Breast epithelium (tissue), 4 donors: ENCODE measurements at regions not wholly inside any gene's neighbourhood (a gene's known extent, or its start where the extent isn't known, plus 50 kb on each side); places are given as distances from the start of the nearest gene placed in this dataset.
"Not testable (repeated sequence)": the region's sequence is repeated elsewhere in the genome, so short reads cannot be mapped to it uniquely, and the experiment has no call there.

Source experiments
- DNase-seq, 2 donors: peaks; one replicate each; pipeline ENCODE4 v3.0.0-alpha.2; 2019; ENCODE audit warnings: low spot score in 2 of 2
- H3K27ac ChIP-seq, 2 donors: fragments of 200-600 bp; sonication (generic) in 1 of 2; one replicate each; pipeline ENCODE4 v1.5.1; 2016 to 2019; ENCODE audit warnings: mild to moderate bottlenecking in 1 of 2
- H3K27me3 ChIP-seq, 2 donors: fragments of 200-600 bp; sonication (generic) in 1 of 2; one replicate each; pipeline versions ENCODE4 v1.5.1 to v1.6.0; 2017 to 2019; ENCODE audit warnings: control low read depth in 1 of 2, mild to moderate bottlenecking in 1 of 2
- H3K36me3 ChIP-seq: fragments of 200-600 bp; one replicate; pipeline ENCODE4 v1.5.1; 2019
- H3K4me1 ChIP-seq, 2 donors: fragments of 200-600 bp; sonication (generic); one replicate each; pipeline ENCODE4 v1.5.1; 2016 to 2019; ENCODE audit warnings: control low read depth in 1 of 2
- H3K4me3 ChIP-seq, 3 donors: fragments of 200-600 bp; sonication (generic); 1 replicate in 2 of 3; 2 replicates in 1 of 3; pipeline ENCODE4 v1.5.1; 2016 to 2019; ENCODE audit warnings: mild to moderate bottlenecking in 3 of 3, moderate library complexity in 2 of 3
- H3K9me3 ChIP-seq, 2 donors: fragments of 200-600 bp; sonication (generic) in 1 of 2; one replicate each; pipeline ENCODE4 v1.5.1; 2016 to 2019; ENCODE audit warnings: control low read depth in 1 of 2
- CTCF ChIP-seq, 3 donors: fragments of 450-650 bp; IDR thresholded peaks; one replicate each; pipeline ENCODE4 v1.5.1; 2016 to 2017; ENCODE audit warnings: antibody characterized with exemption in 3 of 3, mild to moderate bottlenecking in 3 of 3, moderate library complexity in 3 of 3
- POLR2A ChIP-seq: fragments of 450-650 bp; IDR thresholded peaks from one replicate; pipeline ENCODE4 v1.6.1; 2016; ENCODE audit warnings: antibody characterized with exemption, mild to moderate bottlenecking, moderate library complexity
- POLR2AphosphoS5 ChIP-seq, 3 donors: sonication (generic); formaldehyde crosslinking; IDR thresholded peaks; one replicate each; pipeline ENCODE4 v1.6.1; 2017; ENCODE audit warnings: antibody characterized with exemption in 3 of 3
- intact Hi-C: fragments of 100-400 bp; cut with DNase I; formaldehyde crosslinking; loops from one replicate; pipeline ENCODE4 v1.15.1; 2023; ENCODE audit warnings: low total_unique reads

GRCh38 chr7:110317541-110318265 is 773.2 kb upstream of the LRRN3 start:
- H3K4me1 ChIP-seq = no peaks in the 10 kb centered on the region
- no peaks in the 10 kb centered on the region for H3K9me3 ChIP-seq
- DNase-seq = no peak
- TF ChIP-seq POLR2AphosphoS5 (IDR thresholded peaks at IDR 0.05) (no peak), CTCF (IDR thresholded peaks at IDR 0.05) (no peak), POLR2A (no peak)
- intact Hi-C loops = loop anchor here (2.0 kb wide), 1 partner anchor 75 kb away; no protein-coding TSS in a partner anchor
- no peak overlapping the region for H3K27ac ChIP-seq
- H3K36me3 ChIP-seq = no peaks in the 10 kb centered on the region
- H3K27me3 ChIP-seq = no peaks in the 10 kb centered on the region
- H3K4me3 ChIP-seq = no peak overlapping the region

GRCh38 chr7:110320285-110320684 is 770.6 kb upstream of the LRRN3 start:
- H3K27me3 ChIP-seq, H3K9me3 ChIP-seq, H3K36me3 ChIP-seq, H3K27ac ChIP-seq, intact Hi-C loops, H3K4me3 ChIP-seq, DNase-seq, H3K4me1 ChIP-seq: not testable (repeated sequence)

- DNase-seq = no peak
- TF ChIP-seq POLR2AphosphoS5 (IDR thresholded peaks at IDR 0.05) = no peak
- TF ChIP-seq POLR2A = no peak
- no peak for TF ChIP-seq CTCF (IDR thresholded peaks at IDR 0.05)
- Histone ChIP-seq H3K4me1 (no peaks in the 10 kb centered on the region), H3K36me3 (no peaks in the 10 kb centered on the region), H3K27ac (no peak overlapping the region), H3K9me3 (no peaks in the 10 kb centered on the region), H3K27me3 (no peaks in the 10 kb centered on the region), H3K4me3 (no peak overlapping the region)
- intact Hi-C loops = no loop called here
These were observed 768.1 kb upstream of the LRRN3 start for GRCh38 chr7:110322796-110323195.

GRCh38 chr7:110326966-110327365 is 764.0 kb upstream of the LRRN3 start:
- Histone ChIP-seq H3K27me3 (no peaks in the 10 kb centered on the region), H3K9me3 (no peaks in the 10 kb centered on the region), H3K4me3 (no peak overlapping the region), H3K4me1 (no peaks in the 10 kb centered on the region), H3K27ac (no peak overlapping the region), H3K36me3 (no peaks in the 10 kb centered on the region)
- no peak for TF ChIP-seq CTCF (IDR thresholded peaks at IDR 0.05)
- TF ChIP-seq POLR2AphosphoS5 (IDR thresholded peaks at IDR 0.05) = no peak
- TF ChIP-seq POLR2A = no peak
- no peak for DNase-seq
- intact Hi-C loops = no loop called here

- Histone ChIP-seq H3K9me3 (no peaks in the 10 kb centered on the region), H3K4me1 (no peaks in the 10 kb centered on the region), H3K4me3 (no peak overlapping the region), H3K27me3 (no peaks in the 10 kb centered on the region), H3K27ac (no peak overlapping the region), H3K36me3 (no peaks in the 10 kb centered on the region)
- no peak for TF ChIP-seq POLR2AphosphoS5 (IDR thresholded peaks at IDR 0.05)
- no peak for TF ChIP-seq POLR2A
- no peak for TF ChIP-seq CTCF (IDR thresholded peaks at IDR 0.05)
- DNase-seq = no peak
- intact Hi-C loops = no loop called here
These were observed 754.5 kb upstream of the LRRN3 start for GRCh38 chr7:110336423-110336822.
